Panc1 (cell line): ENCODE measurements at regions not wholly inside any gene's neighbourhood (a gene's known extent, or its start where the extent isn't known, plus 50 kb on each side); places are given as distances from the start of the nearest gene placed in this dataset.

Experiments
- CTCF ChIP-seq: fragments of 450-650 bp; IDR thresholded peaks from 2 replicates; pipeline ENCODE4 v1.5.1; 2017; ENCODE audit warnings: mild to moderate bottlenecking
- SIN3A ChIP-seq: IDR thresholded peaks from 2 replicates; pipeline ENCODE4 v1.6.1; 2012; ENCODE audit warnings: low read depth, mild to moderate bottlenecking, low read length, moderate library complexity, borderline replicate concordance; ENCODE audit not compliant: insufficient read depth

- TF ChIP-seq CTCF (no peak), SIN3A (no peak)
Observed at GRCh38 chr13:31416066-31416465, 216.3 kb downstream of the B3GLCT start.
